Left lobe of liver (tissue), 2 donors: ENCODE measurements at regions not wholly inside any gene's neighbourhood (a gene's known extent, or its start where the extent isn't known, plus 50 kb on each side); places are given as distances from the start of the nearest gene placed in this dataset.

Experiments
- ATAC-seq: fragments of 200-7000 bp; cut with Tn5 transposase; one replicate; pipeline ENCODE4 v1.9.1; 2020; ENCODE audit warnings: mild to moderate bottlenecking, moderate library complexity
- DNase-seq: peaks from one replicate; pipeline ENCODE4 v3.0.0-alpha.2; 2020; ENCODE audit warnings: low spot score
- donor health status: DM: no; HTN: no; CAD: no; lungs with moderate emphysema.
- donor health status: DM: no; HTN: yes; CAD: no.

GRCh38 chr22:49592780-49593501, 234.7 kb downstream of the BRD1 start:
- DNase-seq (no peak), ATAC-seq (no peak)

- no peak for DNase-seq
- ATAC-seq: no peak
These were observed 236.7 kb downstream of the BRD1 start for GRCh38 chr22:49590851-49591445.

GRCh38 chr22:49590381-49590780, 237.3 kb downstream of the BRD1 start:
- DNase-seq: no peak
- no peak for ATAC-seq

GRCh38 chr22:49589811-49590210, 237.9 kb downstream of the BRD1 start:
- no peak for DNase-seq

GRCh38 chr22:49589301-49589700, 238.4 kb downstream of the BRD1 start:
- DNase-seq (no peak), ATAC-seq (no peak)

More at GRCh38 chr22:49589811-49590210, 237.9 kb downstream of the BRD1 start:
- no peak for ATAC-seq

- DNase-seq (no peak), ATAC-seq (no peak)
These were observed 238.9 kb downstream of the BRD1 start for GRCh38 chr22:49588739-49589138.

GRCh38 chr22:49587987-49588386, 239.7 kb downstream of the BRD1 start:
- DNase-seq: no peak

GRCh38 chr22:49587421-49587820, 240.3 kb downstream of the BRD1 start:
- no peak for DNase-seq
- no peak for ATAC-seq

More at GRCh38 chr22:49587987-49588386, 239.7 kb downstream of the BRD1 start:
- no peak for ATAC-seq

- ATAC-seq: no peak
- DNase-seq: no peak
These were observed 240.8 kb downstream of the BRD1 start for GRCh38 chr22:49586873-49587272.

- no peak for DNase-seq
- no peak for ATAC-seq
These were observed 241.4 kb downstream of the BRD1 start for GRCh38 chr22:49586244-49586748.

GRCh38 chr22:49585461-49586243, 242.0 kb downstream of the BRD1 start:
- ATAC-seq: no peak
- no peak for DNase-seq

GRCh38 chr22:49583886-49584505, 243.7 kb downstream of the BRD1 start:
- DNase-seq (peak; percentile 15), ATAC-seq (no peak)

- DNase-seq: peak; percentile 16
- no peak for ATAC-seq
These were observed 244.3 kb downstream of the BRD1 start for GRCh38 chr22:49583341-49583740.

GRCh38 chr22:49582678-49583077, 245.0 kb downstream of the BRD1 start:
- DNase-seq (peak; percentile 16), ATAC-seq (no peak)

GRCh38 chr22:49582181-49582580, 245.5 kb downstream of the BRD1 start:
- ATAC-seq: no peak
- peak; percentile 16 for DNase-seq

GRCh38 chr22:49580024-49580423, 247.6 kb downstream of the BRD1 start:
- ATAC-seq: no peak
- DNase-seq: no peak

- ATAC-seq: no peak
- peak; percentile 30 for DNase-seq
These were observed 250.3 kb downstream of the BRD1 start for GRCh38 chr22:49577168-49578060.

GRCh38 chr22:49576241-49577141, 251.2 kb downstream of the BRD1 start:
- ATAC-seq (no peak), DNase-seq (peak; percentile 34)

GRCh38 chr22:49575703-49576081, 252.0 kb downstream of the BRD1 start:
- peak; percentile 33 for DNase-seq
- ATAC-seq: no peak
